SK-N-SH (cell line): ENCODE measurements at regions not wholly inside any gene's neighbourhood (a gene's known extent, or its start where the extent isn't known, plus 50 kb on each side); places are given as distances from the start of the nearest gene placed in this dataset.

Experiments used
- CTCF ChIA-PET: fragments of 300-600, 350-600 bp; formaldehyde crosslinking; extraction: SDS; loops from one replicate; lab custom pipeline; 2021; lab: Yijun Ruan, JAX
- POLR2A ChIA-PET: fragments of 350-600 bp; sonication (Branson Sonifier 250); formaldehyde crosslinking; extraction: SDS; loops from one replicate; lab custom pipeline; 2020; ENCODE audit warnings: antibody characterized with exemption, inconsistent platforms; lab: Yijun Ruan, JAX
- DNase-seq: peaks from one replicate; pipeline ENCODE4 v3.0.0; 2012
- H2AFZ ChIP-seq: fragments of 200-600 bp; sonication (generic); 2 replicates; pipeline ENCODE4 v1.8.1; 2016; ENCODE audit warnings: antibody characterized with exemption, mild to moderate bottlenecking, low read depth
- H3F3A ChIP-seq: fragments of 200-600 bp; sonication (generic); replicated peaks from 2 replicates; pipeline ENCODE3; 2016; ENCODE audit warnings: antibody characterized with exemption, mild to moderate bottlenecking; ENCODE audit not compliant: insufficient read depth
- H3K27ac ChIP-seq, 2 experiments: fragments of 200-500 bp in 1 of 2; fragments of 200-600 bp in 1 of 2; sonication (Bioruptor generic) in 1 of 2; sonication (generic), shearing (Covaris generic) in 1 of 2; 2 replicates each; pipeline versions ENCODE4 v1.5.1 to v1.6.1; 2014 to 2016; ENCODE audit warnings: low read depth in 2 of 2, inconsistent platforms in 1 of 2, low read length in 1 of 2, mild to moderate bottlenecking in 1 of 2, mixed read lengths in 1 of 2
- H3K27me3 ChIP-seq: fragments of 200-600 bp; sonication (generic), shearing (Covaris generic); 2 replicates; pipeline ENCODE4 v1.6.1; 2016; ENCODE audit warnings: mixed run types; ENCODE audit not compliant: insufficient read depth
- H3K36me3 ChIP-seq, 2 experiments: fragments of 200-500 bp in 1 of 2; fragments of 200-600 bp in 1 of 2; sonication (Bioruptor generic) in 1 of 2; sonication (generic) in 1 of 2; replicated peaks in 1 of 2; 2 replicates each; pipeline versions ENCODE3 to v1.5.1; 2014 to 2016; ENCODE audit warnings: low read length in 1 of 2, mild to moderate bottlenecking in 1 of 2; ENCODE audit not compliant: insufficient read depth in 2 of 2, control insufficient read depth in 1 of 2
- H3K4me1 ChIP-seq, 2 experiments: fragments of 200-500 bp in 1 of 2; fragments of 200-600 bp in 1 of 2; sonication (Bioruptor generic) in 1 of 2; sonication (generic), shearing (Covaris generic) in 1 of 2; 2 replicates each; pipeline versions ENCODE4 v1.5.1 to v1.6.1; 2014 to 2016; ENCODE audit warnings: low read depth in 1 of 2, low read length in 1 of 2, mixed run types in 1 of 2; ENCODE audit not compliant: insufficient read depth in 2 of 2, control insufficient read depth in 1 of 2
- H3K4me2 ChIP-seq: fragments of 200-600 bp; sonication (generic), shearing (Covaris generic); 2 replicates; pipeline ENCODE4 v1.6.1; 2017; ENCODE audit warnings: mixed run types
- H3K4me3 ChIP-seq, 2 experiments: fragments of 200-500 bp in 1 of 2; fragments of 200-600 bp in 1 of 2; sonication (Bioruptor generic) in 1 of 2; sonication (generic), shearing (Covaris generic) in 1 of 2; 2 replicates each; pipeline versions ENCODE4 v1.5.1 to v1.8.1; 2014 to 2016; ENCODE audit warnings: low read depth in 2 of 2, inconsistent platforms in 1 of 2, low read length in 1 of 2, mild to moderate bottlenecking in 1 of 2, mixed read lengths in 1 of 2, moderate library complexity in 1 of 2
- H3K79me2 ChIP-seq: fragments of 200-600 bp; sonication (generic); 2 replicates; pipeline ENCODE4 v1.8.1; 2017; ENCODE audit warnings: mild to moderate bottlenecking; ENCODE audit not compliant: insufficient read depth
- H3K9ac ChIP-seq: fragments of 200-600 bp; sonication (generic); 2 replicates; pipeline ENCODE4 v1.6.1; 2017; ENCODE audit warnings: mixed run types
- H3K9me2 ChIP-seq: fragments of 200-600 bp; sonication (generic); 2 replicates; pipeline ENCODE4 v1.6.1; 2017; ENCODE audit warnings: mixed run types
- H3K9me3 ChIP-seq: fragments of 200-600 bp; sonication (generic); 2 replicates; pipeline ENCODE4 v1.6.1; 2017; ENCODE audit warnings: mixed run types, mild to moderate bottlenecking, moderate library complexity
- H4K20me1 ChIP-seq: fragments of 200-600 bp; sonication (generic); 2 replicates; pipeline ENCODE4 v1.6.1; 2017; ENCODE audit warnings: mild to moderate bottlenecking, mixed run types; ENCODE audit not compliant: insufficient read depth
- ELF1 ChIP-seq: IDR thresholded peaks from 2 replicates; pipeline ENCODE4 v1.4.0; 2012
- EP300 ChIP-seq, 2 experiments: IDR thresholded peaks; 2 replicates each; pipeline versions ENCODE4 v1.4.0 to v1.6.1; 2012; ENCODE audit warnings: borderline replicate concordance in 1 of 2, low read depth in 1 of 2, low read length in 1 of 2
- FOXM1 ChIP-seq: IDR thresholded peaks from 2 replicates; pipeline ENCODE4 v1.4.0; 2012; ENCODE audit warnings: low read depth, mild to moderate bottlenecking
- NRF1 ChIP-seq: IDR thresholded peaks from 2 replicates; pipeline ENCODE4 v1.6.1; 2012; ENCODE audit warnings: low read depth, mild to moderate bottlenecking, low read length
- RAD21 ChIP-seq: IDR thresholded peaks from 2 replicates; pipeline ENCODE4 v1.6.1; 2012; ENCODE audit warnings: mild to moderate bottlenecking, low read length
- RCOR1 ChIP-seq: fragments of 150-350 bp; IDR thresholded peaks from 2 replicates; pipeline ENCODE4 v1.6.1; 2017; ENCODE audit warnings: antibody characterized with exemption, low read length
- RFX5 ChIP-seq: IDR thresholded peaks from 2 replicates; pipeline ENCODE4 v1.6.1; 2012; ENCODE audit warnings: mild to moderate bottlenecking, improper control_type of control experiment, low read length
- SIN3A ChIP-seq: IDR thresholded peaks from 2 replicates; pipeline ENCODE4 v1.6.1; 2012; ENCODE audit warnings: low read depth, mild to moderate bottlenecking, low read length, moderate library complexity, borderline replicate concordance
- TAF1 ChIP-seq: IDR thresholded peaks from 2 replicates; pipeline ENCODE4 v1.6.1; 2012; ENCODE audit warnings: low read depth, mild to moderate bottlenecking, low read length, moderate library complexity, borderline replicate concordance
- TCF12 ChIP-seq: IDR thresholded peaks from 2 replicates; pipeline ENCODE4 v1.4.0; 2012
- WGBS: methylation state at CpG from one replicate; pipeline ENCODE4 v1.1.6; 2017; ENCODE audit warnings: low lambda C conversion rate; 5-methylcytosine and 5-hydroxymethylcytosine counted together
- TF ChIP-seq, protein P1 (sequence below): IDR thresholded peaks from 2 replicates; pipeline ENCODE4 v1.4.0; 2012; ENCODE audit warnings: low read depth, borderline replicate concordance
- TF ChIP-seq, protein P2 (sequence below): IDR thresholded peaks from 2 replicates; pipeline ENCODE4 v1.6.1; 2012; ENCODE audit warnings: mild to moderate bottlenecking, low read depth, low read length, moderate library complexity
- TF ChIP-seq, protein P3 (sequence below): IDR thresholded peaks from 2 replicates; pipeline ENCODE4 v1.4.0; 2012; ENCODE audit warnings: low read depth, borderline replicate concordance

DNA sequence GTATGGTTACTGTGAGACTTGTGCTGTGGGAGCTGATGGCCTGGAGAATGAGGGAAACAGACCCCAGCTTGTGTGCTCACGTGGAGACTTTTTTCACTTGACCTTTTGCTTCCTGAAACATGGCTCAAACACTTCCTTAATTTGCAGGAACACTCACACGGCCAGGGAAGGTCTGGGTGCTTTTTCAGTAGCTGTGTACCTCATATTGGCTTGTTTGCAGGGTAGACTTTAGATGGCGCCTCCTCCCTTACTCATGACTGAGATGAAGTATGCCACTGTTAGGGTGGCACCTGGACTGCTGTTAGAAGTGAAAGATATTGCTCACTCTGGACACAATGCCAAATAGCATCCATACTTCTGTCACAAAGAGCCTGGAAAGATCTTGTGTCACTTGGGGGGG lies 75.7 kb upstream of the WDR1 start:
- no peak overlapping the region for H3K9ac ChIP-seq
- H2AFZ ChIP-seq = no peak overlapping the region
- H3K27ac ChIP-seq = no peak overlapping the region
- no peaks in the 10 kb centered on the region for H3K36me3 ChIP-seq
- 0% methylated on average over 3 of the region's 3 CpGs for WGBS
- no peaks in the 10 kb centered on the region for H3K79me2 ChIP-seq
- ChIA-PET CTCF (interaction anchor here (0.6 kb wide), 1 partner anchor 66 kb away, joined by 3 read pairs; no protein-coding TSS in a partner anchor), POLR2A (no interaction called here)
- no peak overlapping the region for H3K4me2 ChIP-seq
- no peaks in the 10 kb centered on the region for H3K27me3 ChIP-seq
- no peaks in the 10 kb centered on the region for H3K9me3 ChIP-seq
- no peaks in the 10 kb centered on the region for H4K20me1 ChIP-seq
- TF ChIP-seq RAD21 (no peak), FOXM1 (no peak), EP300 (IDR thresholded peaks at IDR 0.05; ENCODE audit: borderline replicate concordance in 1 of 2, low read depth in 1 of 2, low read length in 1 of 2) (no peak), ELF1 (no peak), SIN3A (no peak), NRF1 (no peak), RCOR1 (no peak), TCF12 (no peak), RFX5 (no peak), TAF1 (no peak)
- TF ChIP-seq, protein P1, sequence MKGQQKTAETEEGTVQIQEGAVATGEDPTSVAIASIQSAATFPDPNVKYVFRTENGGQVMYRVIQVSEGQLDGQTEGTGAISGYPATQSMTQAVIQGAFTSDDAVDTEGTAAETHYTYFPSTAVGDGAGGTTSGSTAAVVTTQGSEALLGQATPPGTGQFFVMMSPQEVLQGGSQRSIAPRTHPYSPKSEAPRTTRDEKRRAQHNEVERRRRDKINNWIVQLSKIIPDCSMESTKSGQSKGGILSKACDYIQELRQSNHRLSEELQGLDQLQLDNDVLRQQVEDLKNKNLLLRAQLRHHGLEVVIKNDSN = no peak
- TF ChIP-seq, protein P2, sequence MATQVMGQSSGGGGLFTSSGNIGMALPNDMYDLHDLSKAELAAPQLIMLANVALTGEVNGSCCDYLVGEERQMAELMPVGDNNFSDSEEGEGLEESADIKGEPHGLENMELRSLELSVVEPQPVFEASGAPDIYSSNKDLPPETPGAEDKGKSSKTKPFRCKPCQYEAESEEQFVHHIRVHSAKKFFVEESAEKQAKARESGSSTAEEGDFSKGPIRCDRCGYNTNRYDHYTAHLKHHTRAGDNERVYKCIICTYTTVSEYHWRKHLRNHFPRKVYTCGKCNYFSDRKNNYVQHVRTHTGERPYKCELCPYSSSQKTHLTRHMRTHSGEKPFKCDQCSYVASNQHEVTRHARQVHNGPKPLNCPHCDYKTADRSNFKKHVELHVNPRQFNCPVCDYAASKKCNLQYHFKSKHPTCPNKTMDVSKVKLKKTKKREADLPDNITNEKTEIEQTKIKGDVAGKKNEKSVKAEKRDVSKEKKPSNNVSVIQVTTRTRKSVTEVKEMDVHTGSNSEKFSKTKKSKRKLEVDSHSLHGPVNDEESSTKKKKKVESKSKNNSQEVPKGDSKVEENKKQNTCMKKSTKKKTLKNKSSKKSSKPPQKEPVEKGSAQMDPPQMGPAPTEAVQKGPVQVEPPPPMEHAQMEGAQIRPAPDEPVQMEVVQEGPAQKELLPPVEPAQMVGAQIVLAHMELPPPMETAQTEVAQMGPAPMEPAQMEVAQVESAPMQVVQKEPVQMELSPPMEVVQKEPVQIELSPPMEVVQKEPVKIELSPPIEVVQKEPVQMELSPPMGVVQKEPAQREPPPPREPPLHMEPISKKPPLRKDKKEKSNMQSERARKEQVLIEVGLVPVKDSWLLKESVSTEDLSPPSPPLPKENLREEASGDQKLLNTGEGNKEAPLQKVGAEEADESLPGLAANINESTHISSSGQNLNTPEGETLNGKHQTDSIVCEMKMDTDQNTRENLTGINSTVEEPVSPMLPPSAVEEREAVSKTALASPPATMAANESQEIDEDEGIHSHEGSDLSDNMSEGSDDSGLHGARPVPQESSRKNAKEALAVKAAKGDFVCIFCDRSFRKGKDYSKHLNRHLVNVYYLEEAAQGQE = no peak
- TF ChIP-seq, protein P3, sequence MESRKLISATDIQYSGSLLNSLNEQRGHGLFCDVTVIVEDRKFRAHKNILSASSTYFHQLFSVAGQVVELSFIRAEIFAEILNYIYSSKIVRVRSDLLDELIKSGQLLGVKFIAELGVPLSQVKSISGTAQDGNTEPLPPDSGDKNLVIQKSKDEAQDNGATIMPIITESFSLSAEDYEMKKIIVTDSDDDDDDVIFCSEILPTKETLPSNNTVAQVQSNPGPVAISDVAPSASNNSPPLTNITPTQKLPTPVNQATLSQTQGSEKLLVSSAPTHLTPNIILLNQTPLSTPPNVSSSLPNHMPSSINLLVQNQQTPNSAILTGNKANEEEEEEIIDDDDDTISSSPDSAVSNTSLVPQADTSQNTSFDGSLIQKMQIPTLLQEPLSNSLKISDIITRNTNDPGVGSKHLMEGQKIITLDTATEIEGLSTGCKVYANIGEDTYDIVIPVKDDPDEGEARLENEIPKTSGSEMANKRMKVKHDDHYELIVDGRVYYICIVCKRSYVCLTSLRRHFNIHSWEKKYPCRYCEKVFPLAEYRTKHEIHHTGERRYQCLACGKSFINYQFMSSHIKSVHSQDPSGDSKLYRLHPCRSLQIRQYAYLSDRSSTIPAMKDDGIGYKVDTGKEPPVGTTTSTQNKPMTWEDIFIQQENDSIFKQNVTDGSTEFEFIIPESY = no peak
- no peaks in the 10 kb centered on the region for H3K9me2 ChIP-seq
- no peak overlapping the region for H3K4me3 ChIP-seq
- H3F3A ChIP-seq = no peaks in the 10 kb centered on the region
- DNase-seq = no peak
- no peaks in the 10 kb centered on the region for H3K4me1 ChIP-seq
